ENCODE measurements at regions not wholly inside any gene's neighbourhood (a gene's known extent, or its start where the extent isn't known, plus 50 kb on each side); places are given as distances from the start of the nearest gene placed in this dataset.

GRCh38 chr15:81910355-81911021 lies 135.3 kb downstream of the MEX3B start:
- TF ChIP-seq CTCF (conservative IDR thresholded peaks at IDR 0.05; ENCODE audit: low read depth in 2 of 2) (no peak), EZH2phosphoT487 (IDR thresholded peaks at IDR 0.05; ENCODE audit: unreplicated experiment) (no peak), POLR2AphosphoS5 (IDR thresholded peaks at IDR 0.05; ENCODE audit: low read depth) (no peak), REST (IDR thresholded peaks at IDR 0.05; ENCODE audit: unreplicated experiment) (no peak), EZH2 (IDR thresholded peaks at IDR 0.05; ENCODE audit: low read depth, unreplicated experiment) (no peak), ZNF114 (CRISPR knock-in tag; IDR thresholded peaks at IDR 0.05) (no peak)

Data from GM23338 (cell line).